Cardiac muscle cell (in vitro differentiated cells and primary cell): ENCODE measurements at regions not wholly inside any gene's neighbourhood (a gene's known extent, or its start where the extent isn't known, plus 50 kb on each side); places are given as distances from the start of the nearest gene placed in this dataset.

Experiments
- DNase-seq, 2 donors: peaks; one replicate each; pipeline versions ENCODE4 v3.0.0 to v3.0.0-alpha.2; 2010 to 2017; ENCODE audit warnings: low read depth in 1 of 2, low spot score in 1 of 2
- H3K27ac ChIP-seq: fragments of 200-600 bp; sonication (generic); 2 replicates; pipeline ENCODE4 v1.5.1; 2016
- H3K27me3 ChIP-seq: fragments of 200-600 bp; sonication (generic); 2 replicates; pipeline ENCODE4 v1.6.0; 2016; ENCODE audit warnings: control low read depth
- H3K36me3 ChIP-seq: fragments of 200-600 bp; sonication (generic); 2 replicates; pipeline ENCODE4 v1.5.1; 2016; ENCODE audit warnings: control low read depth
- H3K4me1 ChIP-seq: fragments of 200-600 bp; sonication (generic); 2 replicates; pipeline ENCODE4 v1.8.1; 2017; ENCODE audit warnings: low read depth, mild to moderate bottlenecking, mixed run types
- H3K4me3 ChIP-seq: fragments of 200-600 bp; sonication (generic); 2 replicates; pipeline ENCODE4 v1.5.1; 2016; ENCODE audit warnings: mild to moderate bottlenecking
- H3K9me3 ChIP-seq: fragments of 200-600 bp; sonication (generic); 2 replicates; pipeline ENCODE4 v1.5.1; 2017; ENCODE audit warnings: low read depth, mild to moderate bottlenecking, control low read depth
- CTCF ChIP-seq: IDR thresholded peaks from 2 replicates; pipeline ENCODE4 v1.5.1; 2012; ENCODE audit warnings: low read depth, mild to moderate bottlenecking, low read length

- no peak for TF ChIP-seq CTCF
- H3K36me3 ChIP-seq, result no peaks in the 10 kb centered on the region
- no peak overlapping the region for H3K27ac ChIP-seq
- H3K4me3 ChIP-seq, result no peak overlapping the region
- no peaks in the 10 kb centered on the region for H3K27me3 ChIP-seq
- no peaks in the 10 kb centered on the region for H3K4me1 ChIP-seq
- no peaks in the 10 kb centered on the region for H3K9me3 ChIP-seq
- no peak for DNase-seq
Observed at GRCh38 chr4:19831644-19832285, 419.9 kb upstream of the SLIT2 start.

GRCh38 chr4:19829101-19829500 is 422.6 kb upstream of the SLIT2 start:
- H3K4me3 ChIP-seq, result no peak overlapping the region
- H3K4me1 ChIP-seq, result no peaks in the 10 kb centered on the region
- H3K9me3 ChIP-seq, result no peaks in the 10 kb centered on the region
- H3K36me3 ChIP-seq, result no peaks in the 10 kb centered on the region
- no peak for TF ChIP-seq CTCF
- H3K27me3 ChIP-seq, result no peaks in the 10 kb centered on the region
- DNase-seq, result no peak
- H3K27ac ChIP-seq, result no peak overlapping the region

- Histone ChIP-seq H3K27me3 (no peaks in the 10 kb centered on the region), H3K27ac (no peak overlapping the region), H3K9me3 (no peaks in the 10 kb centered on the region), H3K4me3 (no peak overlapping the region), H3K4me1 (peaks cover 10% of the 10 kb centered on the region), H3K36me3 (no peaks in the 10 kb centered on the region)
- TF ChIP-seq CTCF, result no peak
- DNase-seq, result no peak
Observed at GRCh38 chr4:19823781-19824180, 427.9 kb upstream of the SLIT2 start.

- H3K4me3 ChIP-seq, result no peak overlapping the region
- no peaks in the 10 kb centered on the region for H3K27me3 ChIP-seq
- H3K9me3 ChIP-seq, result no peaks in the 10 kb centered on the region
- TF ChIP-seq CTCF, result no peak
- H3K27ac ChIP-seq, result no peak overlapping the region
- peaks cover 23% of the 10 kb centered on the region for H3K4me1 ChIP-seq
- no peaks in the 10 kb centered on the region for H3K36me3 ChIP-seq
- no peak for DNase-seq
Observed at GRCh38 chr4:19819737-19820136, 432.0 kb upstream of the SLIT2 start.

- DNase-seq, result no peak
- H3K36me3 ChIP-seq, result no peaks in the 10 kb centered on the region
- no peak for TF ChIP-seq CTCF
Observed at GRCh38 chr4:19809989-19810388, 441.7 kb upstream of the SLIT2 start.

GRCh38 chr4:19807505-19807904 is 444.2 kb upstream of the SLIT2 start:
- Histone ChIP-seq H3K27ac (no peak overlapping the region), H3K9me3 (no peaks in the 10 kb centered on the region), H3K36me3 (no peaks in the 10 kb centered on the region), H3K4me1 (peaks cover 12% of the 10 kb centered on the region), H3K27me3 (no peaks in the 10 kb centered on the region), H3K4me3 (no peak overlapping the region)
- TF ChIP-seq CTCF, result no peak
- peak in 1 of 2 donors; percentile 82 for DNase-seq

More at GRCh38 chr4:19809989-19810388, 441.7 kb upstream of the SLIT2 start:
- H3K4me3 ChIP-seq, result no peak overlapping the region
- H3K4me1 ChIP-seq, result peaks cover 12% of the 10 kb centered on the region
- no peak overlapping the region for H3K27ac ChIP-seq
- H3K9me3 ChIP-seq, result no peaks in the 10 kb centered on the region
- H3K27me3 ChIP-seq, result no peaks in the 10 kb centered on the region
